Esophagus muscularis mucosa (tissue), 4 donors: ENCODE measurements at regions not wholly inside any gene's neighbourhood (a gene's known extent, or its start where the extent isn't known, plus 50 kb on each side); places are given as distances from the start of the nearest gene placed in this dataset.

Experiments
- EP300 ChIP-seq: sonication (generic); formaldehyde crosslinking; IDR thresholded peaks from one replicate; pipeline ENCODE4 v1.6.1; 2017; ENCODE audit warnings: antibody characterized with exemption
- POLR2A ChIP-seq: fragments of 450-650 bp; IDR thresholded peaks from one replicate; pipeline ENCODE4 v1.6.1; 2017; ENCODE audit warnings: antibody characterized with exemption, moderate library complexity, mild to moderate bottlenecking, low read depth
- TF ChIP-seq, protein P1 (sequence below), 3 experiments: fragments of 200-600 bp in 2 of 3; fragments of 450-650 bp in 1 of 3; sonication (generic) in 2 of 3; IDR thresholded peaks; one replicate each; pipeline ENCODE4 v1.5.1; 2017 to 2019; ENCODE audit warnings: antibody characterized with exemption in 3 of 3, mild to moderate bottlenecking in 2 of 3, moderate library complexity in 1 of 3

DNA sequence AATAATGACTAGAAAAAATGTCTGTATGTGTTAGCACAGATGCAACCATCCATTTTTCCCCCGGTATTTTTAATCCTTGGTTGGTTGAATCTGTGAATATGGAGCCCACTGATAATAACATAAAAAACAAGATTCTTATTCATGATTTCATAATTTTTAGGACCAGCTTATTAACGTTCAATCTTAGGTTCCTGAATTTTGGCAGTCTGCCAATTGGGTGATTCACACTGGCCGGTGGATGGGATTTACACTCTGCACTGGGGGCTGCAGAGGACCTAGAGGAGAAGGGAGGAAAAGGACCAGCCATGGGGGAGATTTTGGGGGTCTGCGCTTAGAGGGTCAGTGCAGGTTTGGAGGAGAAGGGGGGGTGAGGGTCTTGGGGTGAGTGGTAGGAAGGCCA, 327.9 kb downstream of the ACTR3B start:
- TF ChIP-seq, protein P1, sequence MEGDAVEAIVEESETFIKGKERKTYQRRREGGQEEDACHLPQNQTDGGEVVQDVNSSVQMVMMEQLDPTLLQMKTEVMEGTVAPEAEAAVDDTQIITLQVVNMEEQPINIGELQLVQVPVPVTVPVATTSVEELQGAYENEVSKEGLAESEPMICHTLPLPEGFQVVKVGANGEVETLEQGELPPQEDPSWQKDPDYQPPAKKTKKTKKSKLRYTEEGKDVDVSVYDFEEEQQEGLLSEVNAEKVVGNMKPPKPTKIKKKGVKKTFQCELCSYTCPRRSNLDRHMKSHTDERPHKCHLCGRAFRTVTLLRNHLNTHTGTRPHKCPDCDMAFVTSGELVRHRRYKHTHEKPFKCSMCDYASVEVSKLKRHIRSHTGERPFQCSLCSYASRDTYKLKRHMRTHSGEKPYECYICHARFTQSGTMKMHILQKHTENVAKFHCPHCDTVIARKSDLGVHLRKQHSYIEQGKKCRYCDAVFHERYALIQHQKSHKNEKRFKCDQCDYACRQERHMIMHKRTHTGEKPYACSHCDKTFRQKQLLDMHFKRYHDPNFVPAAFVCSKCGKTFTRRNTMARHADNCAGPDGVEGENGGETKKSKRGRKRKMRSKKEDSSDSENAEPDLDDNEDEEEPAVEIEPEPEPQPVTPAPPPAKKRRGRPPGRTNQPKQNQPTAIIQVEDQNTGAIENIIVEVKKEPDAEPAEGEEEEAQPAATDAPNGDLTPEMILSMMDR (IDR thresholded peaks at IDR 0.05), result no peak
- TF ChIP-seq EP300, result no peak
- no peak for TF ChIP-seq POLR2A
